RCC 7860 (cell line): ENCODE measurements at regions not wholly inside any gene's neighbourhood (a gene's known extent, or its start where the extent isn't known, plus 50 kb on each side); places are given as distances from the start of the nearest gene placed in this dataset.

Experiments
- DNase-seq: peaks from one replicate; pipeline ENCODE4 v3.0.0-alpha.2; 2015; ENCODE audit warnings: low spot score
- FAIRE-seq: peaks from 2 replicates; lab custom pipeline; 2012; peaks lifted over from hg19 to GRCh38; lab: Jason Lieb, UNC

- DNase-seq (no peak), FAIRE-seq (no peak)
Observed at GRCh38 chr3:124269619-124270018, 277.7 kb upstream of the ROPN1 start.

GRCh38 chr3:124272605-124273151, 280.8 kb upstream of the ROPN1 start:
- DNase-seq (peak; percentile 50), FAIRE-seq (peak; percentile 93)

- DNase-seq (peak; percentile 48), FAIRE-seq (peak; percentile 70)
Observed at GRCh38 chr3:124273651-124274050, 281.7 kb upstream of the ROPN1 start.

DNA sequence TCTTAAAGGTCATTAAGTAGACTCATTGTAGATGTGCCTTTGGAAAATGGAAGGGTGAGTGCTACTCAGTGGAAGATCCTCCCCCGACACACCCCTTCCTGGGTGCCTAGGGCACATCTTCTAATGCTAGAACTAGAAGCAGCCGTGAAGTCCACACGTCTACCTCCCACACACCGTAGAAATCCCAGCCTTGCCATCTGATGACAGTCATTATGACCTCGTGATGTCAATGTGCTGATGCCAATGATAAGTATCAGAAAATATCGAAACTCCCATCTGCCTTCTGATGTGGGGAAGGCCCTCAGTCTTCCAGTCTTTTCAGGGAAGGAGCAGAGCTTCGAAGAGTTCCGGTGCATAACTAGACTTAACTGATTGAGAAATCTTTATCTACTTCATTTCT, 282.1 kb upstream of the ROPN1 start:
- no peak for DNase-seq
- FAIRE-seq, result no peak

DNA sequence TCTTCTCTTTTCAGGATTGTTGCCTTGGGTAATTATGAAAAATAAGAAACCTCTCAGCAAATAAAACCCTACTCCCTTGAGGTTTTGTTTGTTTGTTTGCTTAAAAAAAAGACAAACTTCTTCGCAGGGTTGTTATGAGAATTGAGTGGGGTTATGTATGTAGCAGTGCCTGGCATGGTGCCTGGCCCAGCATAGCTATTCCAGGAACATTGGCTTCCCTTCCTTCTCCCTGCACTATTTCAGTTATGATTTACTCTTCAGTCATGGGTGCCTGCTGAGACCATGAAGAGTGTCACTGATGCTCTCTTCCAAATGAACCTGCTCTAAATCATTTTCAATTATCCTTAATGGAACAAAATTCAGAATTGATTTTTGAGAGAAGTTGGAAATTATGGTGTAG, 283.5 kb upstream of the ROPN1 start:
- DNase-seq (no peak), FAIRE-seq (no peak)

DNA sequence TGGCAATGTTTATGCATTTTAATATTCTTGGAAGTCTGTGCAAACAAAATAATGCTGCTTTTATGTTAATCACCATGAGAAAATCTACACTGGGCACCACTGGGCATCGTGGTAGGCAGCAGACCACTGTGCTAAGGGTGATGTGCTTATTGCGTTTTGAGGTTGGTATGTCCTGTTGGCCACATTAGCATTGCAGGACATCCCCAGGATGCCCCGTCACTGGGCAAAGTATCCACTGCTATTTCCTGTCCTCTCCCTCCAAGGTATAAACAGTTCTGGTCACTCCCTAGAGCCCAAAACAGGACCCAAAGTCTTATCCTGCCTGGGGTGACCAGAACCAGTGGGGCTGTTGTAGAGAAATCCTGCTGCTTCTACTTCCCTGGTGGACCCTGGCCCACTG, 284.2 kb upstream of the ROPN1 start:
- FAIRE-seq (no peak), DNase-seq (no peak)

GRCh38 chr3:124276539-124277143, 284.7 kb upstream of the ROPN1 start:
- FAIRE-seq (no peak), DNase-seq (no peak)

DNA sequence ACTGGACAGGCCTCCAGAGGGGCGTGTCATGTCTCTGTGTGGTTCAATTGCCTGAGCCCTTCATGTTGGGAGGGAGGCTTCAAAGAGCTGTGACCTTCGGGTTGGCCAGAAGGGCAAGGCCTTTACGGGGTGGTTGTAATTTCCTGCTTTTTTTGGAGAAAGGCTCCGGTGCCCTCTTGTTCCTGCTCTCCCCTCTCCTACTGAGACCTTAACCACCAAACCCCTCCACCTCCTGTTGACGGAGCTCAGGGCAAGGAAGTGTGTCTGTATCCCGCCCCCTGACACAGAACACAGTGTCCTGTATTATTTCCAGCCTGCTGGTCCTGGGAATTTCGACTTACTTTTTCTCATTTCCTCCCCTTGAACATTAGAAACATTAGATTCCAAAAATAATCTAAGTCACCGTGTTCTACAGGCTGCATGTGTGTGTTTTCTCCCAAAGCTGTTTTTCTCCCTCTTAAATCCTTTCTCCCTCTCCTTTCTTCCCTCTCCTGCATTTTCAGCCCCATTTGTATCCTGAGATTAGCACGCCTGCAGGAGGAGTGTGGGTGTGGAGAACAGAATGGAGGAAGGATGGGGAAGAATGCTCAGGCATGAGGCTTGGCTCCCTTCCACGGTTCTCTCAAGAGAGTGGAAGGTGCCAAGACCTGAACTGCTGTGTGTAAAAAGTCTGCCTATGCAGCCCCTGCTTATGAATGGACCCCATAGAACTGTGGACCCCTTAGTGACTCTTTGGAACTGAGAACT, 285.4 kb upstream of the ROPN1 start:
- no peak for FAIRE-seq

GRCh38 chr3:124281453-124282316, 289.8 kb upstream of the ROPN1 start:
- peak; percentile 73 for FAIRE-seq
- DNase-seq, result peak; percentile 64

More for the DNA sequence above, 285.4 kb upstream of the ROPN1 start:
- no peak for DNase-seq

DNA sequence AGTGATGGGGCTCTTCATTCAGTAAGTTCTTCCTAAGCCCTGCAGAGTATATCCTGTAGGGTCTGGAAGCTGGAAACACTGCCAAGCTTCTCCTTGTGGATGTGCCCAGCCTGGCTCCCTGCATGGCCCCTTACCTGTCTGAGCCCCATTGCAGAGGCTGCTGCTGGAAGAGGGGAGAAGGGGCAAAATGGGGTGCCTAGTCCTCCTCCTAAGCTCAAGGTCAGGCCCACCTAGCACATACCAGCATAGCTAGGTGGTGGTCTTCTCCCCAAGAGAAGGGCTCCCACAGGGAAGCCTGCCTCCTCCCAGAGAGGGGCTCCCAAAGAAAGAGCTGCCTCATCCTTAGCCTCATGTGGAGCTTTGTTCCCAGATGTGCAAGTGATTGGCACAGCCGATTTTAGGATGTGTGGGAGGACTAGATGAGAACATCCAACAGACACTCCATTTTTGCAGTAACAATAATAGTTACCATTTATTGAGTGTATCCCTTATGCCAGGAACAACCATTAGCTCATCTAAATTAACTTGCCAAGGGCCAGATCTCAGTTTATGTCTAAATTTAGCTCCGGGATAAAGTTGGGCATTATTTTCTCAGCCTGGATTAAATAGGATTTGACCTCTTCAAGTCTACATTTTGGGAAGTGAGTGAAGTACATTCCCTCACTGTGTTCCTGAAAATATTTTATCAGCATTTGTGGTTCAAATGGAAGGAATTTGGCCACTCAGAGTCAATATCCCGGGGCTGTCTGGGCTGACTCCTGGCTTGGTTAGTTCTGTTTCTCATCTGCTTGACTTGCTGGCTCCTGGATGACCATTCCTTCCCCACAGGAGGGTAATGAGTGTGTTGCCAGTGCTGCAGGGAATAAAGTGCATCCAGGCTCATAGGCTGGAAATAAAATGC, 291.1 kb upstream of the ROPN1 start:
- DNase-seq, result no peak
- FAIRE-seq, result no peak

GRCh38 chr3:124283652-124284023, 291.7 kb upstream of the ROPN1 start:
- no peak for FAIRE-seq

DNA sequence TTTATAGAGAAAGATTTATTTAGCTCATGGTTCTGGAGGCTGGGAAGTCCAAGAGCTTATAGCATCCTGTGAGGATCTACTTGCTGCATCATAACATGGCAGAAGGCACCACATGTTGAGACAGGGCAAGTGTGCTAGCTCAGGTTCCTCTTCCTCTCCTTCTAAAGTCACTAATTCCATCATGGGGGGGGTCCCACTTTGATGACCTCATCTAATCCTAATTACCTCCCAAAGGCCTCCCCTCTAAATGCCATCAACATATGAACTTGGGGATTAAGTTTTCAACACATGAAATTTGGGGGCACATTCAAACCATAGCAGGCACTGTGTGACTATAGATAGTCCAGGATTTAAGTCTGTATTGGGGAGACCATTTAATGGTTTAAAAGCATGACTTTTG, 297.1 kb upstream of the ROPN1 start:
- DNase-seq, result no peak
- FAIRE-seq, result no peak

More at GRCh38 chr3:124283652-124284023, 291.7 kb upstream of the ROPN1 start:
- no peak for DNase-seq

DNA sequence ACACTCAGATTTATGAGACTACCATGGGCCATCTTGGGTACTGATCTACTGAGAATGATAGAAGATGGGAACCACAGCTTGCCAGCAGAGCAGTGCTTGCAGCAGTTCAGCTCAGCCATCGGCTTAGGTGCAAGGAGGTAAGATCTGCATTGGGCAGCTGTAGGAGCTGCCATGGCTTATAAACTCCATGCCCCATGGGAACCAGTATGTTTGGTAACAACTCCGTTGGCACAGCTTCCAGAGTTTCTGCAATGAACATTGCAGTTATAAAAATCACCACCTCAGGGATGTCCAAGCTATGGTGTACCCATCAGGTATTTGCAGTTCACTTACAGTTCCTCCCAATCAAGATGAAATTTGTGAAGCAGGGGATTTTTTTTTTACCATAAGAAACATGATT, 299.1 kb upstream of the ROPN1 start:
- DNase-seq (no peak), FAIRE-seq (no peak)

DNA sequence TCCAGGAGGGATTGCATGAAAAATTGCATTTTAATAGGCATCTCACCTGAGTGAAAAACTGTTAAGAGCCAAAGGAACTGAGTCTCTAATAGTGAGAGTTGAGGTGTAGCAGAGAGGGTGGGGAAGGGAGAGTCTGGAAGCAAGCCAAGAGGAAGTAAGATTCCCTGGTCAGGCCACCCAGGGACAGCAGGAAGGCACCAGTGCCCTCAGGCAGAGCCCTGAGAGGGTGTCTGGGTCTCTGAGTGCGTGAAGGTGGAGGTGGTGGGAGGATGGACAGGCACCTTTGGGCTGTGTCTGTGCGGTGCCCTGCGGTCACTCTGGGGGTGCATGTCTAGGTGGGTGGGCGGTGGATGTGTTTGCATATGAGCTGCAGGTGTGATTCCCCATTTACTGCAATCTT, 300.4 kb upstream of the ROPN1 start:
- FAIRE-seq (peak; percentile 37), DNase-seq (no peak)

DNA sequence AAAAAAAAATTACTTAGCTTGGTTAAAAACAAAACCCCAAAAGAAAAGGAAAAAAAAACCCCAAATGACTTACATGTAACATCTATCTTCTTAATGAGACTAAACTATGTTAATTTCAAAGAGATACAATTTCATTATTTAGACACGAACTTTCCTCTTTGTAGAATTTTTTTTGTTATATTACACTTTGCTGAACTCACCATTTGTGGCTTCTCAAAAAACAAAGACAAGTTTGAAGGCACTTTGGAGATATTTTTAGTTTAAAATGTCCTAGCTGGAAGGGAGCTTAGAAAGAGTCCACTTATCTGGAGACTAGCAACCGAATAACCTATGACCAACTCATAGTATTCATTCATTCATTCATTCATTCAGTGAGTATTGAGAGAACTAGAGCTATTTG, 301.7 kb upstream of the ROPN1 start:
- FAIRE-seq (no peak), DNase-seq (no peak)

DNA sequence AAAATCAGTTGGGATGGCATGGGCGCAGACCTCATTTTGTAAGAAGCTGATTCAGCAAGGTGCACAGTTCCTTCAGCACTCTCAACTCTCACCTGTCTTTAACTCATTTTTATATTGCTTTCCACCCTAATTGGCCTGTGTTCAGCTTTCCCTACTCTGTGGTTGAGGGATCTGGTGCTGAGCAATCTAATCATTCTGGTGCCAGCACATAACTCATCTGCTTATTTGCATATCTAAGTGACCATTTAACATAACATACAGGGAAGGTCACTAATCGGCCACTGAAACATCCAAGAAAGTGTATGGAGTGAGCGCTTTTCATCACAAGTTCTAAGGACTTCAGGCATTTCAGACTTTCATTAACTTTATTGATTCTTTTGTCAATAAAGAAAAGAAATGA, 303.4 kb upstream of the ROPN1 start:
- FAIRE-seq (no peak), DNase-seq (no peak)

DNA sequence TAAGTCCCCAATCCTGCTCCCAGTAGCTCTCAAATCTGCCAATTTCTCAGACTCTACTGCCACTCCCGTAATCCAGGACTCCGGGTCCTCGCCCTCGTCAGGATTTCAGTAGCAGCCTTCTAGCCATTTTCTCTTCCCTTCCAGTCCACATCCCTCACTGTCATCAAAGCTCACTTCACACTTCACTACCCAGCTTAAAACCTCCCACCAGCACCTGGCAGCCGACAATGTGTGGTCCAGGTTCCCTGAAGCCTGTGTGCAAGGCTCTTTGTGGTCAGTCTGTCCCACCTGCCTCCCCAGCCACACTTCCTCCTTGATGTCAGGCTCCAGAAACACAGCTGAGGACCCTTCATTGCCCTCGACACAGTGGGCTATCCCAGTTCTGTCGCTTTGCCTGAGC, 304.5 kb upstream of the ROPN1 start:
- DNase-seq (no peak), FAIRE-seq (peak; percentile 51)

GRCh38 chr3:124297062-124297980, 305.4 kb upstream of the ROPN1 start:
- FAIRE-seq, result peak; percentile 68
- DNase-seq, result peak; percentile 22

DNA sequence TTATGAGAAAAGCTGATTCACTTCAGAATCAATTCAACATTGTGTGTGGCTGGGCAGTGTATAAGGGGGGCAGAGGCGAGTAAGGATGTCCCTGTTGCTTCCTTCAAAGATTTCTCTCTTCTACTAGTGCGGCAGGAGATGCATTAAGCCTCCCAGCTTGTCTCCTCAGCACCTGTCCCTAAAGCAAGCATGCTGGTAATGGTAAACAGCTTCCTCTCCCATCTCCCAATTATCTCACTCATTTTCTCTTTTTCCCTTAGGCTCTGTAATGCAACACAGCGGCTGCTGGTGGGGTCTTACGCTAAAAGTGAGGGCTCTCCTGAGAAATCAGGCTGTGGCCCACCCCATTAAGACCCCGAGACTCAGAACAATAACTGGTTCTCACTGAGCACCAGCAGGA, 306.4 kb upstream of the ROPN1 start:
- DNase-seq, result no peak
- no peak for FAIRE-seq
